ENCODE measurements at regions not wholly inside any gene's neighbourhood (a gene's known extent, or its start where the extent isn't known, plus 50 kb on each side); places are given as distances from the start of the nearest gene placed in this dataset.

DNA sequence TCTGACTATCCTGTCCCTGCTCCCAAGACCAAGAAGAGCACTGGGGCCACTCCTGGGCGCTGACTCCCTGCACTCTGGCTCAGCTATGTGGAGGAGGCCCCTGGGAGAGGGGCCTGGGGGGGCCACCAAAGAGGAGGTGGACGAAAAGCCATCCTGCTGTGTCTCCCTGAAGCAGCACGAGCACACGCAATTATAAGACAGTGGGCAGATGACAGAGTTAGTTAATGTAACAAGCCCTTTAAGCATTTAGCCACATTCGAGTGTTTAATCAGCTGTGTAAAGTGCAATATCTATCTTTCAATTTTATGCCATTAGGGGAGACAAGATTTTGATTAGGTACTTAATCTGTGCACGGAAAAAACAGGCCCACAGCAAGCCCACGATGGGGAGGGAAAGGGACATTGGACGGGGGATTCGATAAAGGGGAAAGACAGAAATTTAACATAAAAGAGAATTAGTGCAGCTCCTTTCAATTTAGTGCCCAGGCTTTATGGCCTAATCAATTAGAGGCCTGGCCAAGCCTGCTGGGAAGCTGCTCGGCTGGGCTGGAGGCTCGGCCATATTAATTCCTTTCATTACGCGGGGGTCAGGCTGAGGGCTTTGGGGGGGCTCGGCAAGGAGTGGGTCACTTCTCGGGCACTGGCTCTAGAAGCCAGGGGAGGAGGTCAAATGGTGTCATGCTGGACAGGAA is 286.2 kb downstream of the DHX35 start:
- no peak for DNase-seq

DNA sequence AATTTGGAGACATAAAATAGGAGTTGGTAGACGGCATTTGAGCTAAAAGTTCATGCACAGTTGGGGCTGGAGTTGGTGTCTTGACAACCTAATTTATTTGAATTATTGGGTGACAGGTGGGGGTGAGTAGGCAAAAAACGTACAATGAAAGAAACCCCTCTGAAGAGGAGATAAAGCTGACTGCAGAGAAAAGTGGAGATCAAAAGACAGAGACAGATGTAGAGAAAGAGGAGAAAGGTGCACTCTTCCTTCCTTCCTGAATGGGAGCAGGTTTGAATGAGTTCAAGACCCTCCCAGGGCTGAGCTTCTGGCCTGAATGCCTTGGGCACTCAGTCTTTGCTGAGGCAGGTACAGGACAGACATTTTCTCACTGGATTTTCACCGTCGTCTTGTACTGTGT is 284.3 kb downstream of the DHX35 start:
- no peak for DNase-seq

DNA sequence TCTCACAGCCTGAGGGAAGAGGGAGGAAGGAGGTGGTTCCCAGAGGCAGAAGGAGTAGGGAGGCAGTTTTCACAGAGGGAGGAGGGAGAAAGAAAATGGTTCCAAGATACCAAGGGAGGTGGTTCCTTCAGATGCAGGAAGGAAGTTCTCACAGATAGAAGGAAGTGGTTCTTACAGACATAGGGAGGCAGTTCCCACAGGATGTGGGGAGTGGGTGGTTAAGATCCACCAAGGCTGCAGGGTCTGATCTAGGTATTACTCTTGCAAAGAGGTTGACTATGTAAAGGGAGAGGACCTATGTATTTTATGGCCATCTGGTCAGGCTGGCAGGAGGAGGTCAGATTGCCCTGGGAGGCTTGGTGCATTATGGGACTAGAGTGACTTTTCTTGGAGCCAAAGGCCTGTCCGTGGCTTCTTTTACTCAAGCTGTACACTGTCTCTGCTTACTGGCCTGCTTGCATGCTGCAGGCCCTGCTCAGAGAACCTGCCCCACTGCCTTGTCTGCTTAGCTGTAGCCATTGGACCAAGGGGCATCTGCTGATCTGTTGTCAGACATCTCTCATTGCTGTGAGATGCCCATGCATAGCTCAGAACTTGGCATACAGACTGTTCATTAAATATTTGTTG is 283.7 kb downstream of the DHX35 start:
- no peak for DNase-seq

DNA sequence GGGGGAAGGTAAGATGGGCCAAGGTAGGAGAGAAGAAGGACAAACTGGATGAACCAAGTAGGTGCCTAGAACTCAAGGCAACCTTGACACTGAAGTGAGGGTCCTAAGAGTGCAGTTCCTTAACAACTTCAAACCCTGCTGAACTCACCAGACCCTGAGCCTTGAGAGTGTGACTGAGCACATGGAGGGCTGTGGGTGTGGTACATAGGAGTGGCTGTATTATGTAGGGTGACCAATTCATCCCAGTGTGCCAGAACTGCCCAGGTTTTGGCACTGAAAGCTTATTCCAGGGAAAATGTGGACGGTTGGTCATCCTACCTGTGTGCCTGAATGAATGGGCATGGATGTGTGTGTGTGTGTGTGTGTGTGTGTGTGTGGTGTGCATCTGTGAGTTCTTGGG is 281.8 kb downstream of the DHX35 start:
- no peak for DNase-seq

DNA sequence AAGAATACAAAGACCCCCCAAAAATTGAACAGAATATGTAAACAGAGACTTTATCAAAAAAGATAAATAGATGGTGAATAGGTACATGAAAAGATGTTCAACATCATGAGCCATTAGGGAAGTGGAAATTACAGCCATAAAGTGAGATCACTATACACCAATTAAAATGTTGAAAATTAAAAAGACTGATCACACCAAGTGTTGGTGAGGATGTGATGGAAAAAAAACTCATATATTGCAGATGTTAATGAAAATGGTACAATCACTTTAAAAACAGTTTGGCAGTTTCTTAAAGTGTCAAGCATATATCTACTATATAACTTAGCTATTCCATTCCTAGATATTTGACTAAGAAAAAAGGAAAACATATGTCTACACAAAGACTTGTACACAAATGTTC is 280.5 kb downstream of the DHX35 start:
- DNase-seq, result no peak

DNA sequence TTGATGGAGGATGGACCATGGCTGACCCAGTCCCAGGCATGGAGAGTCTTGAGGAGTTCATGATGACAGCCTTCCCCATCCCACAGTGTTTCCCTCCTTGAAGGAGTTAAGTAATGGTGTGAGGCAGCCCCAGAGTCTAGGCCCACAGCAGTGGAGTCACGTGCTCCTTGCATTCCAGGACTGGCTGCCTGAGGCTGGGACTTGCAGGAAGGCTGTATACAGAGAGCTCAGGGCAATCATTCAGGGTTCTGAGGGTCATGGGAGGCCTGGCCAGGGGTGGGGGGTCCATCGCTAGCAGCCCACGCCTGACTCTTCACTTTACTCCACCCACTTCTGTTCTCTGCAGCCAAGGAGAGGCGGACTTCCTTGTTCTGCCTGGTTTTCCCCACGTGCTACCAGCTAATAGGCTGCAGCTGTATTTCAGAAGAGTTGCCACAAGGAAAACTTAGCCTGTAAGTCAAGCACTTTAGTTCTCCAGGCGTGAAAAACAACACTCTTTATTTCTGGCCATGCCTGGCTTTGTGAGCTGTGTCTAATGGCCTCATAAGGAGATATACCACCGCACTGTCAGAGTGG is 272.5 kb downstream of the DHX35 start:
- no peak for DNase-seq

DNA sequence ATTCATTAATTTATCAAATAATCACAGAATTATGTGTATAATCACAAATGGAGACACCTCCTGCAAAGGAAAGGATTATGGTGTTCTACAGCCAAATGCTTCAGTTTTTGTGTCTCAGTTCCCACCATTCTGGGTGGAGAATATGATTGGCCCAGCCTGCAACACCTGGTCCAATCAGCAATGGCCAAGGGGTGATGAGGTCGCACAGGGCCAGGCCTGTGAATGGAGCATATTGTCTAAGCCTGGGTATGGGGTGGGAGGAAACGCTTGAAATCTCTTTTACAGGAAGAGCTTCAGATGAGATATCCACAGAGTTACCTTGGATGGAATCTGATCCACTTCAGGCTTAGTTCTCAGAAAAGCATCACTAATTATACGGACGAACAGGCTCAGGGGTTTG is 271.6 kb downstream of the DHX35 start:
- peak in 1 of 56 donors; percentile 1 for DNase-seq

DNA sequence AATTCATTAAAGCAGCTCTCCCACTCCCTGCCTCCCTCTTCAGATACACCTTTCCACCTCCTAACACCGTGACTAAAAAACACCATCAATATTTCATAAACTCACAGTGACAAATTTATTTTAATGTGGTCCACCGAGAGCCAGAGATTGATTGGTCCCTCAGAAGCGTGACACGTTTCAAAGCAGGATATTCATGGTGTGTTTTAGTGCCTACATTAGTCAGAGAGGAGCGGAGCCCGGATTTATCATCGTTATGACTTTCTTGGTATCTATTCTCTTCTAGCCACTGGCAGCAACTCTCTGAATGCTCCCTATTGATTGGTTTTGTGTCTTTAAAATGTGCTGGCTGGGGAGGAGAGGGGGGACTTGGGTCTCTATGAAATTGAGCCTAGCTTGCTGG is 265.3 kb downstream of the DHX35 start:
- no peak for DNase-seq

DNA sequence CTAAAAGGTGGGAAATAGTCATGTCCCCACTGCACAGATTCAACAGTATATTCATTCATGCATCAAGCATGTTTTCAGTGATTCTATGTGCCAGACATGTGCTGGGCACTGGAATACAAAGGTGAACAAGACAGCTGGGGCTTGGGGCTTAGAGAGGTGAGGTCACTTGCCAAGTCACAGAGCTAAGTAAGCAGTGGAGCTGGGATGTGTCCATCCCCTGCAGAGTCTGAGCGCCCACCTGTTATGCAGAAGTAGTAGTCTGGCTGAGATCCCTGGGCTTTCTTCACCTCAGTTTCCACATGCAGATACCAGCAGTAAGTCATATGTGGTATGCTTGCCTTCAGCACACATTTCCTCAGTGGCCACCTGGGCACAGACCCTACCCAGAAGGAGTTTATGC is 263.8 kb downstream of the DHX35 start:
- DNase-seq, result no peak

DNA sequence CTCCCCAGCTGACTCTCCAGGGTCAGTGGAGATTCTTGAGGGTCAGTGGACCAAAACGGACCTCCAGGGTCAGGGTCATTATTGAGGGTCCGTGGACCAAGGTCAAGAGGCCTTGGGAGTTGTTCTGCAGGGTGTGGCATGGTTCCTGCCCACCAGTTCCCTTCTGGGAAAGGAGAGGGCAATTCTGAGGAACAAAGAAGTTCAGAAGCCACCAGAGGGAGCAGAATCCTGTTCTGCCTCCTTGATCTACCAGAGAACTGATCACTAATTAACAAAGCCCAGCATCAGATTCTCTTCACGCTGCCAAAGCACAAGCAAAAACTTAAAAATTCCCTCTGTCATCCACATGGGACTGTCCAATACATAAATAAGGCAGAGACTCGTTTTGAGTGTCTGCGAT is 263.4 kb downstream of the DHX35 start:
- DNase-seq, result no peak

DNA sequence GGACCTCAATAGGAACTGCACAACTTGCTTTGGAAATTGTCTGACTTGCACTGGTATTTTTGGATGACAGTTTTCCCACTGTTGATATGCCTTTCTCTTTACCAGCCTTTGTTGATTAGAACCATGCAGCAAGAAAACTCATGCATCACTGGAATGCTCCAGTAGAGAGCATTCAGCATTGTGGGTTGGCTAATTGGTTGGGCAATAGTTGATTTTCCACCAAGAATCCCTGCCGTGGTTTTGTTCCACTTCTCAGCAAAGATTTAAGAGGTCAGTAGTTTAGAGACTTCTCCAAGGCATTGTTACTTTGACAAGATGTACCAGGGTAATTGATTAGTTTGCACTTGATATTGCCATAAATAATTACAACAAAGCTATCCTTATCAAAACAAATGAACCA is 260.0 kb downstream of the DHX35 start:
- DNase-seq, result no peak

DNA sequence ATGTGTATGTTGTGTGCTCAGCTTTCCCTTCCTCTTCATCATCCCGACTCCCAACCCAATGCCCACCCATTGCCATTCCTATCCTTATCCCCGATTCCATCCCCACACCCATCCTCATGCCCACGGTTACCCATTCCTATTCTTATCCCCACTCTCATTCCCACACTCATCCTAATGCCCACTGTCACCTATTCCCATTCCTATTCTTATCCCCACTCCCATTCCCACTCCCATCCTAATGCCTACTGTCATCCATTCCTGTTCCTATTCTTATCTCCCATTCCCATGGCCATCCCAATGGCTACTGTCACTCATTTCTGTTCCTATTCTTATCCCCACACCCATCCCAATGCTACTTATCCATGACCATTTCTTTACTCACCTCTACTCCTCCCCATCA is 254.1 kb downstream of the DHX35 start:
- DNase-seq, result no peak

DNA sequence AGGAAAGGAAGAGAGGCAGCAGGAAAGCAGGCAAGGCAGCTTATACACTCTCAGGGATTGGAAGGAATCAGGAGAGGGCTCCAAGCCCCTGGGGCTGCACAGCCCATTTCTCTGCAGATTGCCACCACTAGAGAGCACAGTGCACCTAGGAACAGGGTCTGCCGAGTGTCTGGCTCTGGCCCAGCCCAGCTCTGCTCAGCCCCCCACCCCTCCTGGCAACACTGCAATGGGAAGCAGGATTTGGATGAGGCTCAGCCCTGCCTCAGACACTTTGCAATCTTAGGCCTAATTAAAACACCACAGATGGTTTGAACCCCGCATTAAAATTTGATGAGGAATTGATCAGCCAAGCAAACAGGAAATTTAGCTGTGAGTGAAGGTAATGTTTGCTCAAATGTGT is 252.7 kb downstream of the DHX35 start:
- DNase-seq, result peak in 1 of 56 donors; percentile 2

DNA sequence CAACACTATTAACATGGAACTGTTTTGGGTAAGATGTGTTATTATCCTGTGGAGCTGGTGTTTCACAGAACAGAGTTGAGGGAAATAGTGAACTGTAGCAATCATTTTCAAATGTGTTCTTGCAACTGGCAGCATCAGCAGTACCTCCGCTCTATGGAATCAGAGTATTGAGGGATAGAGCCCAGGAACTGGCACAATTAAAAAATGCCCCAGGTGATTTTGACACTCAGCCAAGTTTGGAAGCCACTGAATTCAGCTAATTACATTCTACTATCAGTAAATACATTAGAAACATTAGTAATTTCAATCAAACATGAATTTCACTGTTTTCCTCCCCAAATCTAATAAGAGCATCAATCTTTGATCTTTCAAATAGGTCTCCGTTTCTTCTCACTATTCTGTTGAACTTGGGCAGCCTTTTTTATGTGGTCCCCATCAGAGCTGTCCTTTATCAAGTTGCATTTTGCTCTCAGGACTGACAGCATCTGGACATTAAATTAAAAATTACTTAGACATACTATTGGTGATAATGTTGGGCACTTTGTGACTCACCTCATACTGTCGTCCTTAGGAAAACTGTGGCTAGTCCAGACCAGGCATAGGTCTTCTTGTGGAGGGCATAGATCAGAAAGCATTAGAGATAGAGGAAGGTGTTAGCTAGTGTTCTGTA is 251.5 kb downstream of the DHX35 start:
- no peak for DNase-seq

DNA sequence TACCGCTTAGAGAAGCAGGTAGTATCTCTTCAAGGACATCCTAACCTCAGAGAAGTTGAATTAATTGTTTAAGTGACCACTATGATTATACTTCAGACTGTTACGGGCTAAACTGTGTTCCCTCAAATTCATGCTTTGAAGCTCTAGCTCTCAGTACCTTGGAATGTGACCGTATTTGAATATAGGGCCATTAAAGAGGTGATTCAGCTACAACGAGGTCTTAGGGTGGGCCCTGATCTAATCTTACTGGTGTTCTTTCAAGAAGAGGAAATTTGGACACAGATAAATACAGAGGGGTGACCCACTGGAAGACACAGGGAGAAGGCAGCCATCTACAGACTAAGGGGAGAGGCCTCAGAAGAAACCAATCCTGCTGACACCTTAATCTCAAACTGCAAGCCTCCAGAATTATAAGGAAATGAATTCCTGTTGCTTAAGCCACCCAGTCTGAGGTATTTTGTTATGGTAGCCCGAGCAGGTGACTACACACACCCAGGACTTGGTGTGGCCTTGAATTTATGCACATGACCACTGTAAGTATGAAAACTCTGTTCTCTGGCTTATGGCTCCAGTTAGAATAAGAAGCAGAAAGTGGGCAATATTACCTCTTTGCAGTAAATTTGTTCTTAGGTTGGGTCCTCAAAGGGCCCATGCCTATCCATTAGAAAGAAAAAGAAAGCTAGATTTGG is 249.1 kb downstream of the DHX35 start:
- DNase-seq, result no peak

DNA sequence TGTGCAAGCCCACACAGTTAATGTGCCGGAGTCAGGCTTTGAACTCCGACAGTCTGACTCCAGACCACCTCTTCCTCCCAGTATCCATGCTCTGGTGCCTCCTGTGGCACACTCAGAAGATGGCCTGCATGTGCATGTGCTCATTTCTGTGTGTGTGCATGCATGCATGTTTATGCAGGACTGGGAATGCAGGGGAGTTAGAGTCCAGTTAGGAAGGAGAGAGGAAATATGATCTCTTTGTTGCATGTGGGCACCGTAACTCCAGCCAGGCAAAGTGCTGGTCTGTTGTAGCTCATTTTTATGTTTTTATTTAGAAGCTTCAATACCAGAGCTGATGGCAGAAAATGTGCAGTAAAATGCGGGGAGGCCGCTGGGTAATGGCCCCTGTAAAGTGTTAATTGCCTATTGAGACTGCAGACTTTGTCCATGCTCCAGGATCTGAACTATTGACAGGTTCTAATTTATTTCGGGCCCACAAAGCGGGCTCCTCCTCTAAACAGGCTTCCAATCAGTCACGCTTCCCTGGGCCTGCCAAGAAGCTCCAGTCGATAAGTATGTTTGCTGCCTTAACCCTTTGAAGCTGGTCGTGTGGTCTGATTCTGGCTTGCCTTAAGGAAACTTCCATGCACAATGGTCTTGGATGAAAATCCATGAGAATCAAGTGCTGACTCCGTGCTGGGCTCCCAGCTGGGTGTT is 248.3 kb downstream of the DHX35 start:
- no peak for DNase-seq

DNA sequence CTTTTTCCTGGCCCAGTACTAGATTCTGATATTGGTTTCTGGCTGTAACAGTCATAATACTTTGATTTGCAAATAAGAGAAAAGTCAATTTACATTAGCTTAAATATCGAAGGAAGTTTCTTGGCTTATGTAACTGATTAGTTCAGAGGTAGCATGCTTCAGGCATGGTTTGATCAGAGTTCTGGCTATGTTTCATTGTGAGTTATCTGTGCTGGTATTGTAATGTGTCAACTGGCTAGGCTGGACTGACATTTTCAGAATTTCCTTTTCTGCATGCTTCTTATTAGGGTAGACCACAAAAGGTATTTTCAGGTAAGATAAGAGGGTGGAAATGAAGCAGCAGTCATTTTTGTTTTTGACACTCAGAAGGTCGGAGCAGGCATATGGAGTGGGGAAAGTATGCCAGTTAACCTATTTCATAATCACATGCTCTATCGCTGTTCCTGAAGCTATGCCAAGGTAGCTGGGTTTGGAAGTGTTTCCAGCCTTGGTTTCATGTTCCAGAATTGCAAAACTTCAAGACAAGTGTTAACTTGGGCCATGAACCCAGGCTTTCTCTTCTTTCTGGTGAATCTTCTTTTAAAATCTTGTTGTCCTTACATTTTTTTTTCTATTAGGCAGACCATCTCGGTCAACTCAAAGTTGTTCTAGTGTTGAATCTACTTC is 244.9 kb downstream of the DHX35 start:
- no peak for DNase-seq

DNA sequence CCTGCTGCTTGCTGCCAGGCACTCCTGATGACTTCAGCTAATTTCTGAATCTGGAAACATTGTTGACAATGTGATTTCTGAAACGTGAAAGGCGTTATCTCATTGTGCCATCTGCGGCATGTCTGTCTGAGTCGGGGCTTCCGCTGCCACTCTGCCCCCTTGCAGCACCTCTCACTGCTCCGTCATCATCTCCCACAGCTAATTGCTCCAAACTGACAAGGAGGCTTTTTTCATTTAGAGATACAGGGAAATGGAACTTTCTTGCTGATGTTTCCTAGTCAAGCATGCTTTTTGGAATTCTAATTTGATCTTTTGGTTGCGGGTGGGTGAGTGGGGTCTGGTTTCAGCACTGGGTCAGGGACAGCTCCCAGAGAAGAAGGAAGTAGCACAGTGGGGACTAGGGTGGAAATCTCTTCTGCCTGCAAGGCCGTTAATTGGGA is 233.5 kb downstream of the DHX35 start:
- no peak for DNase-seq

DNA sequence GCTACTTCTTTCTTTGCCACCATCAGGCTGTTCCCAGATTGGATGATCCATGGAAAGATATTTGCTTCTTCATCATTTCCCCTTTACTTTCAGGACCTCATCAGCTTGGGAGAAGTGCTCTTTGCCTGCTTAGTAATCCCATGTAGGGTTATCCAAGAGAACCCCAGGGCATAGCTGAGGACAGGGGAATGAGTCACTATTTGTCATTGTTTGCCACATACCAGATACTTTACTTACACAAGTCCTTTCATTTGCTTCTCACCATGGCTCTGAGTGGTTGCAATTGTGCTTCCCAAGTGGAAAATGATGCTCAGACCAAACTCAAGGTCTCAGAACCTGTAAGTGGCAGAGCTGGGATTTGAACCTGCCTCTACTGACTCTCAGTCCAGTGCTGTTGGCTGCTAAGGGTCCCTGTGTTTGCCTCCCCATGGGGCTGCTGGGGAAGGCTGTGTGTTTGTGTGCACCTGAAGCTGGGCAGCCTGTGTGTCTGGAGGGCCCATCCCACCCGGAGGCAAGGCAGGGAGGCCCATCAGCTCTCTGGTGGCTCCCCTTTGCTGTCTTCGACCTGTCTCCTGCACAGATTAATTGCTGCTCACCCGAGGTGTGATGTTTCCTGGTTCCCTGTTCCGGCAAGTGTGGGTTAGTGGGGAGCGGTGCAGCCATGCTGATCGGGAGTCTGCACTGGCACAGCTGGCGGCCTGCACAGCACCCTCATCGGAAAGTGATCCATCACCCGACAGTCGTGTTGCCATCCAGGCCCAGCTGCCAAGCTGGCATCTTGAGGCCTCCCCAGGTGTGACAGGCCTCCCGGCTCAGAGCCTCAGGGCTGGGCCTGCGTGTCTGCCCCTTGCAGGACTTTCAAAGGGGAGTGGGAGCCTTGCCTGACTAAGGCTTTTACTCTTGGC is 228.8 kb downstream of the DHX35 start:
- DNase-seq, result no peak

All from amygdala (tissue), 56 donors.